ENCODE measurements at regions not wholly inside any gene's neighbourhood (a gene's known extent, or its start where the extent isn't known, plus 50 kb on each side); places are given as distances from the start of the nearest gene placed in this dataset.

DNA sequence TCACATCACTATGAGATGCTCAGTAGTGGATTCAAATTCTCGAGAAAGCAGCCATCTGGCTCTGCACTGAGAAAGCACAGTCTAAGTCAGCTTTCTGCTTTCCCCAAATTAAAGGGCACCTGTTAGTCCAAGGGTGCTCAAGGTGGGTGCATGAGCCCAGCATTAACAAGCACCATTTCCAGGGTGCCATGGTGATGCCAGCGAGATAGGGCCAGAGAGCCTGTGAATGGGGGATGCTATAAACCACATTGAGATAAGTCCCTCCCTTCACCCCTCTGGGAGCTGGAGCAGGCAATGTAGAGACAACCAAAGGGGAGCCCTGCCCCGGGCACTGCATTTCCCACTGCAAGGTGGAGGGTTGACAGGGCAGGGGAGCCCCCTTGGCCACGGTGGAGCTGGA is 568.2 kb downstream of the AJAP1 start:
- TF ChIP-seq, protein P1, sequence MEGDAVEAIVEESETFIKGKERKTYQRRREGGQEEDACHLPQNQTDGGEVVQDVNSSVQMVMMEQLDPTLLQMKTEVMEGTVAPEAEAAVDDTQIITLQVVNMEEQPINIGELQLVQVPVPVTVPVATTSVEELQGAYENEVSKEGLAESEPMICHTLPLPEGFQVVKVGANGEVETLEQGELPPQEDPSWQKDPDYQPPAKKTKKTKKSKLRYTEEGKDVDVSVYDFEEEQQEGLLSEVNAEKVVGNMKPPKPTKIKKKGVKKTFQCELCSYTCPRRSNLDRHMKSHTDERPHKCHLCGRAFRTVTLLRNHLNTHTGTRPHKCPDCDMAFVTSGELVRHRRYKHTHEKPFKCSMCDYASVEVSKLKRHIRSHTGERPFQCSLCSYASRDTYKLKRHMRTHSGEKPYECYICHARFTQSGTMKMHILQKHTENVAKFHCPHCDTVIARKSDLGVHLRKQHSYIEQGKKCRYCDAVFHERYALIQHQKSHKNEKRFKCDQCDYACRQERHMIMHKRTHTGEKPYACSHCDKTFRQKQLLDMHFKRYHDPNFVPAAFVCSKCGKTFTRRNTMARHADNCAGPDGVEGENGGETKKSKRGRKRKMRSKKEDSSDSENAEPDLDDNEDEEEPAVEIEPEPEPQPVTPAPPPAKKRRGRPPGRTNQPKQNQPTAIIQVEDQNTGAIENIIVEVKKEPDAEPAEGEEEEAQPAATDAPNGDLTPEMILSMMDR (IDR thresholded peaks at IDR 0.05 in 2 of 3, conservative IDR thresholded peaks at IDR 0.05 in 1 of 3; ENCODE audit: borderline replicate concordance in 1 of 3, insufficient read depth in 1 of 3, low read depth in 2 of 3, low read length in 2 of 3) = no peak
- TF ChIP-seq, protein P2, sequence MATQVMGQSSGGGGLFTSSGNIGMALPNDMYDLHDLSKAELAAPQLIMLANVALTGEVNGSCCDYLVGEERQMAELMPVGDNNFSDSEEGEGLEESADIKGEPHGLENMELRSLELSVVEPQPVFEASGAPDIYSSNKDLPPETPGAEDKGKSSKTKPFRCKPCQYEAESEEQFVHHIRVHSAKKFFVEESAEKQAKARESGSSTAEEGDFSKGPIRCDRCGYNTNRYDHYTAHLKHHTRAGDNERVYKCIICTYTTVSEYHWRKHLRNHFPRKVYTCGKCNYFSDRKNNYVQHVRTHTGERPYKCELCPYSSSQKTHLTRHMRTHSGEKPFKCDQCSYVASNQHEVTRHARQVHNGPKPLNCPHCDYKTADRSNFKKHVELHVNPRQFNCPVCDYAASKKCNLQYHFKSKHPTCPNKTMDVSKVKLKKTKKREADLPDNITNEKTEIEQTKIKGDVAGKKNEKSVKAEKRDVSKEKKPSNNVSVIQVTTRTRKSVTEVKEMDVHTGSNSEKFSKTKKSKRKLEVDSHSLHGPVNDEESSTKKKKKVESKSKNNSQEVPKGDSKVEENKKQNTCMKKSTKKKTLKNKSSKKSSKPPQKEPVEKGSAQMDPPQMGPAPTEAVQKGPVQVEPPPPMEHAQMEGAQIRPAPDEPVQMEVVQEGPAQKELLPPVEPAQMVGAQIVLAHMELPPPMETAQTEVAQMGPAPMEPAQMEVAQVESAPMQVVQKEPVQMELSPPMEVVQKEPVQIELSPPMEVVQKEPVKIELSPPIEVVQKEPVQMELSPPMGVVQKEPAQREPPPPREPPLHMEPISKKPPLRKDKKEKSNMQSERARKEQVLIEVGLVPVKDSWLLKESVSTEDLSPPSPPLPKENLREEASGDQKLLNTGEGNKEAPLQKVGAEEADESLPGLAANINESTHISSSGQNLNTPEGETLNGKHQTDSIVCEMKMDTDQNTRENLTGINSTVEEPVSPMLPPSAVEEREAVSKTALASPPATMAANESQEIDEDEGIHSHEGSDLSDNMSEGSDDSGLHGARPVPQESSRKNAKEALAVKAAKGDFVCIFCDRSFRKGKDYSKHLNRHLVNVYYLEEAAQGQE (IDR thresholded peaks at IDR 0.05; ENCODE audit: low read depth) = no peak
- TF ChIP-seq, protein P3, sequence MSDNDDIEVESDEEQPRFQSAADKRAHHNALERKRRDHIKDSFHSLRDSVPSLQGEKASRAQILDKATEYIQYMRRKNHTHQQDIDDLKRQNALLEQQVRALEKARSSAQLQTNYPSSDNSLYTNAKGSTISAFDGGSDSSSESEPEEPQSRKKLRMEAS (IDR thresholded peaks at IDR 0.05) = no peak
- no peak for TF ChIP-seq POLR2AphosphoS5 (IDR thresholded peaks at IDR 0.05; ENCODE audit: low read depth, low read length)
- no peak for TF ChIP-seq POLR2A (IDR thresholded peaks at IDR 0.05; ENCODE audit: borderline replicate concordance, extremely low read depth, insufficient read depth, insufficient read length)
- TF ChIP-seq SP1 (IDR thresholded peaks at IDR 0.05; ENCODE audit: low read depth) = no peak
- TF ChIP-seq SRF (IDR thresholded peaks at IDR 0.05; ENCODE audit: low read depth) = no peak
- no peak for TF ChIP-seq JUND (IDR thresholded peaks at IDR 0.05)
- TF ChIP-seq EZH2phosphoT487 (IDR thresholded peaks at IDR 0.05; ENCODE audit: borderline replicate concordance) = no peak
- TF ChIP-seq SIN3A (IDR thresholded peaks at IDR 0.05; ENCODE audit: low read depth) = no peak
- no peak for TF ChIP-seq EZH2 (IDR thresholded peaks at IDR 0.05)
- TF ChIP-seq CBX3 (IDR thresholded peaks at IDR 0.05; ENCODE audit: low read depth) = no peak
- TF ChIP-seq TCF7L2 (IDR thresholded peaks at IDR 0.05; ENCODE audit: borderline replicate concordance, extremely low read depth, insufficient read depth, insufficient read length) = no peak

All from HCT116 (cell line).